ENCODE measurements at regions not wholly inside any gene's neighbourhood (a gene's known extent, or its start where the extent isn't known, plus 50 kb on each side); places are given as distances from the start of the nearest gene placed in this dataset.
A peak's percentile ranks its signal among the peaks of the same experiment; 100 is the strongest.
"Not testable (repeated sequence)": the region's sequence is repeated elsewhere in the genome, so short reads cannot be mapped to it uniquely, and the experiment has no call there.

- Mint-ChIP-seq H3K4me1 (ENCODE audit: unreplicated experiment) (no peaks in the 10 kb centered on the region), H3K4me3 (no peak overlapping the region), H3K27ac (no peak overlapping the region), H3K36me3 (no peaks in the 10 kb centered on the region), H3K9me3 (no peaks in the 10 kb centered on the region), H3K27me3 (peaks cover 4% of the 10 kb centered on the region)
- no peak for DNase-seq (ENCODE audit: extremely low spot score, unreplicated experiment)
- no peak for TF ChIP-seq CTCF (conservative IDR thresholded peaks at IDR 0.05)
Measured at GRCh38 chr3:28050120-28050519, 191.3 kb upstream of the CMC1 start.

GRCh38 chr3:28050885-28051284 is 190.5 kb upstream of the CMC1 start:
- H3K27ac Mint-ChIP-seq = no peak overlapping the region
- no peaks in the 10 kb centered on the region for H3K9me3 Mint-ChIP-seq
- no peak for DNase-seq (ENCODE audit: extremely low spot score, unreplicated experiment)
- no peak overlapping the region for H3K4me3 Mint-ChIP-seq
- H3K36me3 Mint-ChIP-seq = no peaks in the 10 kb centered on the region
- peaks cover 9% of the 10 kb centered on the region for H3K27me3 Mint-ChIP-seq
- TF ChIP-seq CTCF (conservative IDR thresholded peaks at IDR 0.05) = no peak
- no peaks in the 10 kb centered on the region for H3K4me1 Mint-ChIP-seq (ENCODE audit: unreplicated experiment)

- Mint-ChIP-seq H3K27ac (no peak overlapping the region), H3K4me3 (no peak overlapping the region), H3K36me3 (no peaks in the 10 kb centered on the region), H3K4me1 (ENCODE audit: unreplicated experiment) (no peaks in the 10 kb centered on the region), H3K27me3 (peaks cover 9% of the 10 kb centered on the region), H3K9me3 (no peaks in the 10 kb centered on the region)
- TF ChIP-seq CTCF (conservative IDR thresholded peaks at IDR 0.05) = no peak
- DNase-seq (ENCODE audit: extremely low spot score, unreplicated experiment) = no peak
Measured at GRCh38 chr3:28053759-28054158, 187.7 kb upstream of the CMC1 start.

- Mint-ChIP-seq H3K36me3 (no peaks in the 10 kb centered on the region), H3K9me3 (no peaks in the 10 kb centered on the region), H3K4me1 (ENCODE audit: unreplicated experiment) (no peaks in the 10 kb centered on the region), H3K27ac (no peak overlapping the region), H3K27me3 (peaks cover 6% of the 10 kb centered on the region), H3K4me3 (no peak overlapping the region)
- no peak for DNase-seq (ENCODE audit: extremely low spot score, unreplicated experiment)
- TF ChIP-seq CTCF (conservative IDR thresholded peaks at IDR 0.05) = no peak
Measured at GRCh38 chr3:28056806-28057205, 184.6 kb upstream of the CMC1 start.

GRCh38 chr3:28057539-28057938 is 183.9 kb upstream of the CMC1 start:
- Mint-ChIP-seq H3K4me3 (no peak overlapping the region), H3K27me3 (peaks cover 6% of the 10 kb centered on the region), H3K4me1 (ENCODE audit: unreplicated experiment) (no peaks in the 10 kb centered on the region), H3K36me3 (no peaks in the 10 kb centered on the region), H3K9me3 (no peaks in the 10 kb centered on the region), H3K27ac (no peak overlapping the region)
- DNase-seq (ENCODE audit: extremely low spot score, unreplicated experiment) = no peak
- TF ChIP-seq CTCF (conservative IDR thresholded peaks at IDR 0.05) = no peak

- not testable (repeated sequence) for H3K9me3 Mint-ChIP-seq; H3K36me3 Mint-ChIP-seq; H3K4me1 Mint-ChIP-seq (ENCODE audit: unreplicated experiment); H3K27me3 Mint-ChIP-seq; DNase-seq (ENCODE audit: extremely low spot score, unreplicated experiment)
- Mint-ChIP-seq H3K4me3 (peak overlapping the region; percentile 75), H3K27ac (peak overlapping the region; percentile 3)
Measured at GRCh38 chr3:28059199-28059598, 182.2 kb upstream of the CMC1 start.
